Keratinocyte (primary cell): ENCODE measurements at regions not wholly inside any gene's neighbourhood (a gene's known extent, or its start where the extent isn't known, plus 50 kb on each side); places are given as distances from the start of the nearest gene placed in this dataset.

ENCODE experiments used
- EZH2 ChIP-seq: IDR thresholded peaks from one replicate; pipeline ENCODE4 v1.6.1; 2012; ENCODE audit warnings: inconsistent platforms, mild to moderate bottlenecking, low read length, moderate library complexity
- TF ChIP-seq, protein P1 (sequence below), 3 experiments: IDR thresholded peaks in 1 of 3; conservative IDR thresholded peaks in 1 of 3; optimal IDR thresholded peaks in 1 of 3; 2 replicates in 2 of 3; 3 replicates in 1 of 3; pipeline versions ENCODE3 to v1.5.1; 2011; ENCODE audit warnings: low read length in 3 of 3, mild to moderate bottlenecking in 3 of 3, moderate library complexity in 2 of 3, control low read depth in 1 of 3, inconsistent platforms in 1 of 3; ENCODE audit not compliant: insufficient read depth in 2 of 3; ENCODE audit errors: extremely low read depth in 1 of 3

DNA sequence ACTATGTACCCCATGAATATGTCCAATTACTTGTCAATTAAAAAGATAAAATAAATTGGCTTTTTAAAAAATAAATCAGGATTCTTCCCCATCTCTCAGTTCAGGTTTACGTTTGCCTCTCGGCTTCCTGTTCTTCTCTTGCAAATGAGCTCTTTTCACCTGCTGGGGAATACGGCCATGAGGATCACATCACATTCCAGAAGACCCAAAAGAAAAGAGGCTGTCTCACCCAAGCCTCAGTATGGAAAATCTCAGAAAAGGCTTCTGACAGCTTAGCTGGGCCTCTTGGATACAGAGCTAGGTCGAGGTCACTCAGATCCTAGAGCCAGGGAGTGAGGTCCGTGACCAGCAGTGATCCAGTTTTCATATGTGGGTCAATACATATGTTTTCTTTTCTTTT, 171.2 kb upstream of the SDK2 start:
- TF ChIP-seq, protein P1, sequence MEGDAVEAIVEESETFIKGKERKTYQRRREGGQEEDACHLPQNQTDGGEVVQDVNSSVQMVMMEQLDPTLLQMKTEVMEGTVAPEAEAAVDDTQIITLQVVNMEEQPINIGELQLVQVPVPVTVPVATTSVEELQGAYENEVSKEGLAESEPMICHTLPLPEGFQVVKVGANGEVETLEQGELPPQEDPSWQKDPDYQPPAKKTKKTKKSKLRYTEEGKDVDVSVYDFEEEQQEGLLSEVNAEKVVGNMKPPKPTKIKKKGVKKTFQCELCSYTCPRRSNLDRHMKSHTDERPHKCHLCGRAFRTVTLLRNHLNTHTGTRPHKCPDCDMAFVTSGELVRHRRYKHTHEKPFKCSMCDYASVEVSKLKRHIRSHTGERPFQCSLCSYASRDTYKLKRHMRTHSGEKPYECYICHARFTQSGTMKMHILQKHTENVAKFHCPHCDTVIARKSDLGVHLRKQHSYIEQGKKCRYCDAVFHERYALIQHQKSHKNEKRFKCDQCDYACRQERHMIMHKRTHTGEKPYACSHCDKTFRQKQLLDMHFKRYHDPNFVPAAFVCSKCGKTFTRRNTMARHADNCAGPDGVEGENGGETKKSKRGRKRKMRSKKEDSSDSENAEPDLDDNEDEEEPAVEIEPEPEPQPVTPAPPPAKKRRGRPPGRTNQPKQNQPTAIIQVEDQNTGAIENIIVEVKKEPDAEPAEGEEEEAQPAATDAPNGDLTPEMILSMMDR (optimal IDR thresholded peaks at IDR 0.05 in 1 of 3, IDR thresholded peaks at IDR 0.05 in 1 of 3, conservative IDR thresholded peaks at IDR 0.05 in 1 of 3; ENCODE audit: extremely low read depth in 1 of 3, insufficient read depth in 2 of 3, low read length in 3 of 3) = no peak
- no peak for TF ChIP-seq EZH2
